ENCODE measurements at regions not wholly inside any gene's neighbourhood (a gene's known extent, or its start where the extent isn't known, plus 50 kb on each side); places are given as distances from the start of the nearest gene placed in this dataset.

- Histone ChIP-seq H3K4me3 (no peak overlapping the region), H3K27ac (no peak overlapping the region)
- TF ChIP-seq CTCF (IDR thresholded peaks at IDR 0.05): no peak
- peak; percentile 26 for DNase-seq (ENCODE audit: low spot score)
Measured at GRCh38 chr10:78891741-78892140, 177.0 kb upstream of the ZMIZ1 start.

- H3K27ac ChIP-seq: no peak overlapping the region
- TF ChIP-seq CTCF (IDR thresholded peaks at IDR 0.05): no peak
- DNase-seq (ENCODE audit: low spot score): no peak
- no peak overlapping the region for H3K4me3 ChIP-seq
Measured at GRCh38 chr10:78892338-78893176, 176.2 kb upstream of the ZMIZ1 start.

- Histone ChIP-seq H3K4me3 (no peak overlapping the region), H3K27ac (no peak overlapping the region)
- no peak for DNase-seq (ENCODE audit: low spot score)
- TF ChIP-seq CTCF (IDR thresholded peaks at IDR 0.05): no peak
Measured at GRCh38 chr10:78893217-78893616, 175.5 kb upstream of the ZMIZ1 start.

- no peak overlapping the region for H3K4me3 ChIP-seq
- TF ChIP-seq CTCF (IDR thresholded peaks at IDR 0.05): no peak
- H3K27ac ChIP-seq: no peak overlapping the region
- no peak for DNase-seq (ENCODE audit: low spot score)
Measured at GRCh38 chr10:78894089-78894840, 174.5 kb upstream of the ZMIZ1 start.

GRCh38 chr10:78894841-78895195 lies 173.9 kb upstream of the ZMIZ1 start:
- Histone ChIP-seq H3K4me3 (no peak overlapping the region), H3K27ac (no peak overlapping the region)
- no peak for TF ChIP-seq CTCF (IDR thresholded peaks at IDR 0.05)
- no peak for DNase-seq (ENCODE audit: low spot score)

GRCh38 chr10:78895469-78895868 lies 173.3 kb upstream of the ZMIZ1 start:
- no peak for TF ChIP-seq CTCF (IDR thresholded peaks at IDR 0.05)
- DNase-seq (ENCODE audit: low spot score): no peak
- H3K4me3 ChIP-seq: no peak overlapping the region
- H3K27ac ChIP-seq: no peak overlapping the region

All from coronary artery (tissue), 2 donors.